ENCODE measurements at regions not wholly inside any gene's neighbourhood (a gene's known extent, or its start where the extent isn't known, plus 50 kb on each side); places are given as distances from the start of the nearest gene placed in this dataset.

DNA sequence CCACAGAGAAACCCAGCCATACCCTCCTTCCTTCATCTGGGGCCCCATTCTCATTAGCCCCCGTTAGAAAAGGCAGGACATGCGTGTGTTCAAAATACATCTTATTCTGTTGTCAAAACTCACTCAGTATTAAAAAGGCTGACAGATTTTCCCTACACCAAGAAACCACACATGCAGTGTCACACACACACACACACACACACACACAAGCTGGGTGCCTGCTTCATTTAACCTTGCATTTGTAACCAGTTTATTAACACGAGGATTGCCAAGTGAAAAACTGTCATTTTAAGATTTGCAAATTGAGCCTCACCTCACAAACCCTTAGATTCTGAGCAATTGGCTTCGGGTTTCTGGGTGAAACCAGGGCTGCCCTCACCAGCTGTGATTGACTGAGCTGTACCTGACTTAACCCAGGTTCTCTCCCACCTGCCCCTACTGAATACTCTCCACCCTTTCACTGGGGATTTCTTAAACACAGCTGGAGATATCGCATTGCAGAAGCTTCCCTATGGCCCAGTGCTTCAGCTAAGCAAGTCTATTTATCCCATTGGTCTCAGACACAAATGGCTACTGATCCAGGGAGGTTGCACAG lies 172.7 kb upstream of the ZNF507 start:
- TF ChIP-seq BACH2 (CRISPR knock-in tag; IDR thresholded peaks at IDR 0.05; ENCODE audit: borderline replicate concordance) (no peak), ZFP3 (CRISPR knock-in tag; IDR thresholded peaks at IDR 0.05) (no peak), PPARA (CRISPR knock-in tag; IDR thresholded peaks at IDR 0.05; ENCODE audit: borderline replicate concordance) (no peak)
- TF ChIP-seq, protein P1, sequence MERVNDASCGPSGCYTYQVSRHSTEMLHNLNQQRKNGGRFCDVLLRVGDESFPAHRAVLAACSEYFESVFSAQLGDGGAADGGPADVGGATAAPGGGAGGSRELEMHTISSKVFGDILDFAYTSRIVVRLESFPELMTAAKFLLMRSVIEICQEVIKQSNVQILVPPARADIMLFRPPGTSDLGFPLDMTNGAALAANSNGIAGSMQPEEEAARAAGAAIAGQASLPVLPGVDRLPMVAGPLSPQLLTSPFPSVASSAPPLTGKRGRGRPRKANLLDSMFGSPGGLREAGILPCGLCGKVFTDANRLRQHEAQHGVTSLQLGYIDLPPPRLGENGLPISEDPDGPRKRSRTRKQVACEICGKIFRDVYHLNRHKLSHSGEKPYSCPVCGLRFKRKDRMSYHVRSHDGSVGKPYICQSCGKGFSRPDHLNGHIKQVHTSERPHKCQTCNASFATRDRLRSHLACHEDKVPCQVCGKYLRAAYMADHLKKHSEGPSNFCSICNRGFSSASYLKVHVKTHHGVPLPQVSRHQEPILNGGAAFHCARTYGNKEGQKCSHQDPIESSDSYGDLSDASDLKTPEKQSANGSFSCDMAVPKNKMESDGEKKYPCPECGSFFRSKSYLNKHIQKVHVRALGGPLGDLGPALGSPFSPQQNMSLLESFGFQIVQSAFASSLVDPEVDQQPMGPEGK (CRISPR knock-in tag; IDR thresholded peaks at IDR 0.05; ENCODE audit: borderline replicate concordance) = no peak
